GM06990 (cell line): ENCODE measurements at regions not wholly inside any gene's neighbourhood (a gene's known extent, or its start where the extent isn't known, plus 50 kb on each side); places are given as distances from the start of the nearest gene placed in this dataset.
"Not testable (repeated sequence)": the region's sequence is repeated elsewhere in the genome, so short reads cannot be mapped to it uniquely, and the experiment has no call there.

Experiments
- DNase-seq: peaks from one replicate; pipeline ENCODE4 v3.0.0-alpha.2; 2011; ENCODE audit not compliant: insufficient read length; ENCODE audit errors: extremely low read depth
- H3K27me3 ChIP-seq: replicated peaks from 2 replicates; pipeline ENCODE4 v1.6.0; 2011; ENCODE audit warnings: low read length; ENCODE audit not compliant: control insufficient read depth, insufficient read depth
- H3K36me3 ChIP-seq: 2 replicates; pipeline ENCODE4 v1.5.1; 2011; ENCODE audit warnings: low read length; ENCODE audit not compliant: control insufficient read depth, insufficient read depth
- H3K4me3 ChIP-seq: replicated peaks from 2 replicates; pipeline ENCODE4 v1.5.1; 2011; ENCODE audit warnings: low read depth, mild to moderate bottlenecking, control low read depth, low read length
- CTCF ChIP-seq: IDR thresholded peaks from 2 replicates; pipeline ENCODE4 v1.5.1; 2011; ENCODE audit warnings: low read length, control low read depth, mild to moderate bottlenecking, inconsistent platforms; ENCODE audit not compliant: insufficient read depth, poor library complexity, severe bottlenecking

GRCh38 chr2:90237923-90238361 is 1546.5 kb downstream of the RPIA start:
- peak; percentile 27 for TF ChIP-seq CTCF
- H3K27me3 ChIP-seq, H3K4me3 ChIP-seq, H3K36me3 ChIP-seq, DNase-seq: not testable (repeated sequence)

- not testable (repeated sequence) for DNase-seq, H3K27me3 ChIP-seq, H3K36me3 ChIP-seq, H3K4me3 ChIP-seq
These were observed 1547.2 kb downstream of the RPIA start for GRCh38 chr2:90238505-90239230.

DNA sequence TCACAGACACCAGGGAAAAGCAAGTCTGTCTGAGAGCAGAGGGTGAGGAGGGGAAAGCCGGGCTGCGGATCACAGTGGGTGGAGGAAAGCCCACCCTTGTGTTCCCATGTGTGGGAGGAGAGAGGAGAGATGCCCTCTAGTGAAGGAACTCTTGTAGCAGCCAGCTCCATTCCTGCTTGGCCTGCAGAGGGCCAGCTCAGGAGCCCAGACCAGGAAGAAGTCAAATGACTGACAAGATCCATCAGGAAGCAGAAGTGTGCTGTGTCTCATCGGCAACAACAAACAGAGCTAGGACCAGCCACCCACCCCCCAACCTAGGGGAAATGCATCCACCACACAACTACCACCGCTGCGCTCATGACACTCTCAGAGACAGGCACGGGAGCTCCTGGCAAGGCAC is 1548.3 kb downstream of the RPIA start:
- not testable (repeated sequence) for H3K27me3 ChIP-seq, H3K4me3 ChIP-seq, DNase-seq, H3K36me3 ChIP-seq

DNA sequence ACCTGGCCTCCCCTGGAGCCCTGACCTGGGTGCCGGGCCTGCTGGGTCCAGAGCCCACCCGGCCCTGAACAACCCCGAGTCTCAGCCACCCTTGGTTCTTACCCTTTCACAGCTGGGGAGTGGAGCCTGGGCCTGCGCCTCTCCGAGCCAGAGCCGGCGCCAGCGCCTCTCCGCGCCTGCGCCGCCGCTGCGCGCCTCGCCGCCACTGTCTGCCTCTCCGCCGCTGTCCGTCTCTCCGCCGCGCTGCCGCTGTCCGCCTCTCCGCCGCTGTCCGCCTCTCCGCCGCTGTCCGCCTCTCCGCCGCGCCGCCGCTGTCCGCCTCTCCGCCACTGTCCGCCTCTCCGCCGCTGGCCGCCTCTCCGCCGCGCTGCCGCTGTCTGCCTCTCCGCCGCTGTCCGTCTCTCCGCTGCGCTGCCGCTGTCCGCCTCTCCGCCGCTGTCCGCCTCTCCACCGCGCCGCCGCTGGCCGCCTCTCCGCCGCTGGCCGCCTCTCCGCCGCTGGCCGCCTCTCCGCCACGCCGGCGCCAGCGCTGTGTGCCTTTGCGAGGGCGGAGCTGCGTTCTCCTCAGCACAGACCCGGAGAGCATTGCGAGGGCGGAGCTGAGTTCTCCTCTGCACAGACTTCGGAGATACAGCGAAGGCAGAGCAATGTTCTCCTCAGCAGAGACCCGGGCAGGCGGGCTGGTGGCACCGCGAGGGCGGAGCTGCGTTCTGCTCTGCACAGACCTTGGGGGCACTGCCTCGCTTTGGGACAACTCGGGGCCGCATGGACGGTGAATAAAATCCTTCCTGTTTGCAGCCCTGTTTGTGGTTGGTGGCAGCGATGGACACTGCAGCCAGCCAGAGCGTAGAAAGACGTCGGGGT is 1553.7 kb downstream of the RPIA start:
- H3K4me3 ChIP-seq, DNase-seq, H3K27me3 ChIP-seq, H3K36me3 ChIP-seq: not testable (repeated sequence)

GRCh38 chr2:90248400-90248799 is 1556.9 kb downstream of the RPIA start:
- H3K4me3 ChIP-seq, H3K36me3 ChIP-seq, H3K27me3 ChIP-seq, DNase-seq: not testable (repeated sequence)

- H3K27me3 ChIP-seq, H3K4me3 ChIP-seq, H3K36me3 ChIP-seq, DNase-seq: not testable (repeated sequence)
These were observed 1558.9 kb downstream of the RPIA start for GRCh38 chr2:90250350-90250749.

DNA sequence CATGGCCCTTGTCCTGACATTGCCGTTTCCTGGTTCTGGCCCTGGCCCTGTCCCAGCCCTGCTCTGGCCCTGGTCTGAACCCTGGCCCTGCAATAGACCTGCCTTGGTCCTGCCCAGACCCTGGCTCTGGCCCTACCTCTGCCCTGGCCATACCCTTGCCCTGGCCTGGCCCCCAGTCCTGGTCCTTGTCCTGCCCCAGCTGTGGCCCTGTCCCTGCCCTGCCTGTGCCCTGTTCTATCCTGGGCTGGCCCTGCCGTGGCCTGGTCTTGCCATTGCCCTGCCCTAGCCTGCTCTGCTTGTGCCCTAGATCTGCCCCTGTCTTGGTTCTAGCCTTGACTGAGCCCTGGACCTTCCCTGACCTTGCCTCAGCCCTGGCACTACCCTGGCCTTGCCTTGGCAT is 1560.1 kb downstream of the RPIA start:
- H3K27me3 ChIP-seq, H3K4me3 ChIP-seq, DNase-seq, H3K36me3 ChIP-seq: not testable (repeated sequence)

GRCh38 chr2:90253306-90253705 is 1561.8 kb downstream of the RPIA start:
- H3K4me3 ChIP-seq, DNase-seq, H3K36me3 ChIP-seq, H3K27me3 ChIP-seq: not testable (repeated sequence)

DNA sequence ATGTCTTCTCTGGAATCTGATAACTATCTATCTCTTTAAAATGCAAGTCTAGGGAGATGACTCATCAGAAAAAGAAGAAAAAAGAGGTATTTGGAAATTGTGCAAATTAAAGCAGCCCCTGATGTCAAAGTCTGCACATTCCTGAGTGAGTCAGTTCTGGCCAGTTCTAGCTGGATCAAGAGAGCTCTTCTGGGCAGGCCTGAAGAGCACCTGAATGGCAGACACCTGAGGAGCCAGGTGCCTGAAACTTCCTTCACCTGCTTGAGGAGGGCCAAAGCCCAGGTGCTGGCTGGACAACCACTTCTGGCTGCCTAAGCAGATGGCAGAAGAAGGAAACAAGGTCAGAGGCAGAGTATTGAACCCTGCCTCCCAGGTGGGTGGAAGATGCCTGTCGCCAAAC is 1575.4 kb downstream of the RPIA start:
- H3K36me3 ChIP-seq, H3K4me3 ChIP-seq, DNase-seq, H3K27me3 ChIP-seq: not testable (repeated sequence)

DNA sequence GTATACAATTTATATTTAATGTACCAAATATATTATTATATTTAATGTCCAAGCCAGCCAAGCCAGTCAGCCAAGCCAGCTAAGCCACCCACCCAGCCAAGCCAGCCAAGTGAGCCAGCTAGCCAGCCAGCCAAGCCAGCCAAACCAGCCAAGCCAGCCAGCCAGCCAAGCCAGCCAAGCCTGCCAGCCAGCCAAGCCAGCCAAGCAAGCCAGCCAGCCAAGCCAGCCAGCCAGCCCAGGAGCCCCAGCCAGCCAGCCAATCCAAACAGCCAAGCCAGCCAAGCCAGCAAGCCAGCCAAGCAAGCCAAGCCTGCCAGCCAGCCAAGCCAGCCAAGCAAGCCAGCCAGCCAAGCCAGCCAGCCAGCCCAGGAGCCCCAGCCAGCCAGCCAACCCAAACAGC is 1596.3 kb downstream of the RPIA start:
- H3K36me3 ChIP-seq, H3K27me3 ChIP-seq, H3K4me3 ChIP-seq, DNase-seq: not testable (repeated sequence)

- not testable (repeated sequence) for H3K27me3 ChIP-seq, H3K36me3 ChIP-seq, H3K4me3 ChIP-seq, DNase-seq
These were observed 1596.9 kb downstream of the RPIA start for GRCh38 chr2:90288396-90288795.

DNA sequence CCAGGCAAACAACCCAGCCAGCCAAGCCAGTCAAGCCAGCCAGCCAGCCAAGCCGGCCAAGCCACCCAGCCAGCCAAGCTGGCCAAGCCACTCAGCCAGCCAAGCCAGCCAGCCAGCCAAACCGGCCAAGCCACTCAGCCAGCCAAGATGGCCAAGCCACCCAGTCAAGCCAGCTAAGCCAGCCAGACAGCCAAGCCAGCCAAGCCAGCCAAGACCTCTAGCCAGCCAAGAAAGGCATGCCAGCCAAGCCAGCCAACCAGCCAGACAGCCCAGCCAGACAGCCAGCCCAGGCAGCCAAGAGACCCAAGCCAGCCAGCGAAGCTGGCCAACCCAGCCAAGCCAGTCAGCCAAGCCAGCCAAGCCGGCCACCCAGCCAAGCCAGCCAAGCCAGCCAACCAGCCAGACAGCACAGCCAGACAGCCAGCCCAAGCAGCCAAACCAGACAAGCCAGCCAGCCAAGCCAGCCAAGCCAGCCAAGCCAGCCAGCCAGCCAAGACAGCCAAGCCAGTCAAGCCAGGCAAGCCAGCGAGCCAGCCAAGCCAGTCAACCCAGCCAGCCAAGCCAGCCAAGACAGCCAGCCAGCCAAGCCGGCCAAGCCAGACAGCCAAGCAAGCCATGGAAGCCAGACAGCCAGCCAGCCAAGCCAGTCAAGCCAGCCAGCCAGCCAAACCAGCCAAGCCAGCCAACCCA is 1598.0 kb downstream of the RPIA start:
- not testable (repeated sequence) for H3K36me3 ChIP-seq, H3K27me3 ChIP-seq, H3K4me3 ChIP-seq, DNase-seq

- not testable (repeated sequence) for DNase-seq, H3K4me3 ChIP-seq, H3K27me3 ChIP-seq, H3K36me3 ChIP-seq
These were observed 1599.2 kb downstream of the RPIA start for GRCh38 chr2:90290701-90291100.
